Lower lobe of right lung (tissue), 2 donors: ENCODE measurements at regions not wholly inside any gene's neighbourhood (a gene's known extent, or its start where the extent isn't known, plus 50 kb on each side); places are given as distances from the start of the nearest gene placed in this dataset.

Experiments used
- ATAC-seq, 2 donors: fragments of 200-7000 bp; cut with Tn5 transposase; one replicate each; pipeline ENCODE4 v1.9.1; 2020 to 2022; ENCODE audit warnings: mild to moderate bottlenecking in 2 of 2, moderate library complexity in 2 of 2
- DNase-seq: peaks from one replicate; pipeline ENCODE4 v3.0.0-alpha.2; 2020
- H3K27ac ChIP-seq: fragments of 200-600 bp; one replicate; pipeline ENCODE4 v1.8.0; 2022
- H3K27me3 ChIP-seq: fragments of 200-600 bp; one replicate; pipeline ENCODE4 v1.8.0; 2022; ENCODE audit warnings: low read depth
- H3K36me3 ChIP-seq: fragments of 200-600 bp; one replicate; pipeline ENCODE4 v1.8.0; 2022; ENCODE audit warnings: mild to moderate bottlenecking
- H3K4me1 ChIP-seq: fragments of 200-600 bp; one replicate; pipeline ENCODE4 v1.8.0; 2022
- H3K4me3 ChIP-seq: fragments of 200-600 bp; one replicate; pipeline ENCODE4 v1.8.0; 2022; ENCODE audit warnings: mild to moderate bottlenecking
- H3K9me3 ChIP-seq: fragments of 200-600 bp; one replicate; pipeline ENCODE4 v1.8.0; 2022
- intact Hi-C: fragments of 100-400 bp; cut with DNase I; formaldehyde crosslinking; loops from one replicate; pipeline ENCODE4 v1.11.0; 2022
- TF ChIP-seq, protein P1 (sequence below): fragments of 200-600 bp; IDR thresholded peaks from one replicate; pipeline ENCODE4 v1.8.0; 2022; ENCODE audit warnings: antibody characterized with exemption, mild to moderate bottlenecking
- donor health status: DM: no; HTN: yes; CAD: no; lungs with severe emphysema.

- Histone ChIP-seq H3K27me3 (peaks cover 42% of the 10 kb centered on the region), H3K9me3 (no peaks in the 10 kb centered on the region), H3K27ac (no peak overlapping the region), H3K4me3 (no peak overlapping the region), H3K36me3 (no peaks in the 10 kb centered on the region), H3K4me1 (no peaks in the 10 kb centered on the region)
- DNase-seq, result no peak
- TF ChIP-seq, protein P1, sequence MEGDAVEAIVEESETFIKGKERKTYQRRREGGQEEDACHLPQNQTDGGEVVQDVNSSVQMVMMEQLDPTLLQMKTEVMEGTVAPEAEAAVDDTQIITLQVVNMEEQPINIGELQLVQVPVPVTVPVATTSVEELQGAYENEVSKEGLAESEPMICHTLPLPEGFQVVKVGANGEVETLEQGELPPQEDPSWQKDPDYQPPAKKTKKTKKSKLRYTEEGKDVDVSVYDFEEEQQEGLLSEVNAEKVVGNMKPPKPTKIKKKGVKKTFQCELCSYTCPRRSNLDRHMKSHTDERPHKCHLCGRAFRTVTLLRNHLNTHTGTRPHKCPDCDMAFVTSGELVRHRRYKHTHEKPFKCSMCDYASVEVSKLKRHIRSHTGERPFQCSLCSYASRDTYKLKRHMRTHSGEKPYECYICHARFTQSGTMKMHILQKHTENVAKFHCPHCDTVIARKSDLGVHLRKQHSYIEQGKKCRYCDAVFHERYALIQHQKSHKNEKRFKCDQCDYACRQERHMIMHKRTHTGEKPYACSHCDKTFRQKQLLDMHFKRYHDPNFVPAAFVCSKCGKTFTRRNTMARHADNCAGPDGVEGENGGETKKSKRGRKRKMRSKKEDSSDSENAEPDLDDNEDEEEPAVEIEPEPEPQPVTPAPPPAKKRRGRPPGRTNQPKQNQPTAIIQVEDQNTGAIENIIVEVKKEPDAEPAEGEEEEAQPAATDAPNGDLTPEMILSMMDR, result no peak
- intact Hi-C loops, result no loop called here
- ATAC-seq, result no peak
Measured at GRCh38 chr12:113582521-113583218, 111.0 kb upstream of the LHX5 start.

GRCh38 chr12:113581342-113581741, 109.7 kb upstream of the LHX5 start:
- Histone ChIP-seq H3K9me3 (no peaks in the 10 kb centered on the region), H3K4me3 (no peak overlapping the region), H3K36me3 (no peaks in the 10 kb centered on the region), H3K4me1 (no peaks in the 10 kb centered on the region), H3K27ac (no peak overlapping the region), H3K27me3 (peaks cover 39% of the 10 kb centered on the region)
- TF ChIP-seq, protein P1, result no peak
- intact Hi-C loops, result no loop called here
- ATAC-seq (no peak), DNase-seq (no peak)

- H3K27me3 ChIP-seq, result peaks cover 45% of the 10 kb centered on the region
- H3K36me3 ChIP-seq, result no peaks in the 10 kb centered on the region
- no peak overlapping the region for H3K27ac ChIP-seq
- no peak for DNase-seq
- H3K4me1 ChIP-seq, result no peaks in the 10 kb centered on the region
- ATAC-seq, result no peak
- TF ChIP-seq, protein P1, result no peak
- H3K9me3 ChIP-seq, result no peaks in the 10 kb centered on the region
- intact Hi-C loops, result no loop called here
- no peak overlapping the region for H3K4me3 ChIP-seq
Measured at GRCh38 chr12:113580437-113580836, 108.8 kb upstream of the LHX5 start.

- TF ChIP-seq, protein P1, result no peak
- Histone ChIP-seq H3K27me3 (peaks cover 25% of the 10 kb centered on the region), H3K4me1 (no peaks in the 10 kb centered on the region), H3K27ac (no peak overlapping the region), H3K4me3 (no peak overlapping the region), H3K36me3 (no peaks in the 10 kb centered on the region), H3K9me3 (no peaks in the 10 kb centered on the region)
- no peak for ATAC-seq
- DNase-seq, result no peak
- intact Hi-C loops, result no loop called here
Measured at GRCh38 chr12:113577464-113578129, 105.9 kb upstream of the LHX5 start.

DNA sequence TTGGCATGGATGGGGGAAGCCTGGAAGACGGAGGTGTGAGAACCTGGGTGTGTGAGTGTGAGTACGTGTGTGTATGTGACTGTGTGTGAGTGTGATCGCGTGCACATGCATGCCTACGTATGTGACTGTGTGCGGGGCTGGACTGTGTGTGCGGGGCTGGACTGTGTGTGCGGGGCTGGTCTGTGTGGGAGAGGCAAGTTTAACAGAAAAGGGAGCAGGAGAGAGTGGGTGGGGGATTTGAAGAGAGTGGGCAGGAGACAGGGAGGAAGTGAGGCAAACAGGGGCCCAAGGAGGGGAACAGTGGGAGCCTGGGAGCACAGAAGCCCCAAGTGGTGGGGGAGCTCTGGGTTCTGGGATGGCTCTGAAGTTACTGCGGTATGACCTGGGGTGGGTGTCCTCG, 103.7 kb upstream of the LHX5 start:
- no peak overlapping the region for H3K4me3 ChIP-seq
- intact Hi-C loops, result no loop called here
- no peak for DNase-seq

More for the DNA sequence above, 103.7 kb upstream of the LHX5 start:
- Histone ChIP-seq H3K4me1 (no peaks in the 10 kb centered on the region), H3K27me3 (peaks cover 19% of the 10 kb centered on the region), H3K9me3 (no peaks in the 10 kb centered on the region), H3K27ac (no peak overlapping the region), H3K36me3 (no peaks in the 10 kb centered on the region)
- ATAC-seq, result peak in 1 of 2 donors; percentile 17
- TF ChIP-seq, protein P1, result no peak
